ENCODE measurements at regions not wholly inside any gene's neighbourhood (a gene's known extent, or its start where the extent isn't known, plus 50 kb on each side); places are given as distances from the start of the nearest gene placed in this dataset.
"Not testable (repeated sequence)": the region's sequence is repeated elsewhere in the genome, so short reads cannot be mapped to it uniquely, and the experiment has no call there.

- DNase-seq = no peak
- Histone ChIP-seq H3K4me3 (no peak overlapping the region), H3K27ac (peak overlapping the region in 5 of 8 donors; percentile 42 to 84 (median 69)), H3K4me1 (no peaks in the 10 kb centered on the region), H3K27me3 (replicated peaks in 1 of 7) (no peaks in the 10 kb centered on the region), H3K36me3 (no peaks in the 10 kb centered on the region), H3K9me3 (peaks cover 0 to 29% (median 16%) of the 10 kb centered on the region in 8 donors)
- no peak for TF ChIP-seq POLR2AphosphoS5 (IDR thresholded peaks at IDR 0.05)
- TF ChIP-seq CTCF (IDR thresholded peaks at IDR 0.05 in 8 of 11, conservative IDR thresholded peaks at IDR 0.05 in 3 of 11) = no peak
- TF ChIP-seq POLR2A (IDR thresholded peaks at IDR 0.05) = no peak
- WGBS, 5 donors = 0 to 74% (median 50%) methylated on average over 1 of the region's 1 CpG
- intact Hi-C loops (cut with DNase I; ENCODE audit: low total_unique reads) = no loop called here
Measured at GRCh38 chr7:106448346-106448991, 163.7 kb upstream of the NAMPT start.

- intact Hi-C loops (cut with DNase I; ENCODE audit: low total_unique reads) = no loop called here
- WGBS, 5 donors = 83 to 98% (median 89%) methylated on average over 3 of the region's 3 CpGs
- H3K9me3 ChIP-seq = peaks cover 0 to 18% (median 10%) of the 10 kb centered on the region in 8 donors
- H3K36me3 ChIP-seq = no peaks in the 10 kb centered on the region
- H3K27ac ChIP-seq = no peak overlapping the region
- TF ChIP-seq POLR2A (IDR thresholded peaks at IDR 0.05) (no peak), POLR2AphosphoS5 (IDR thresholded peaks at IDR 0.05) (no peak), CTCF (IDR thresholded peaks at IDR 0.05 in 8 of 11, conservative IDR thresholded peaks at IDR 0.05 in 3 of 11) (no peak)
- H3K4me1 ChIP-seq = no peaks in the 10 kb centered on the region
- H3K4me3 ChIP-seq = no peak overlapping the region
- no peak for DNase-seq
- H3K27me3 ChIP-seq (replicated peaks in 1 of 7) = no peaks in the 10 kb centered on the region
Measured at GRCh38 chr7:106447318-106447847, 162.6 kb upstream of the NAMPT start.

GRCh38 chr7:106445366-106445765 lies 160.6 kb upstream of the NAMPT start:
- H3K36me3 ChIP-seq; H3K9me3 ChIP-seq; H3K4me3 ChIP-seq; DNase-seq; H3K27me3 ChIP-seq (replicated peaks in 1 of 7); H3K4me1 ChIP-seq; H3K27ac ChIP-seq; intact Hi-C loops (cut with DNase I; ENCODE audit: low total_unique reads): not testable (repeated sequence)

- no peak overlapping the region for H3K4me3 ChIP-seq
- 66 to 94% (median 82%) methylated on average over 1 of the region's 1 CpG for WGBS, 5 donors
- H3K9me3 ChIP-seq = peaks cover 0 to 3% (median 0%) of the 10 kb centered on the region in 8 donors
- H3K36me3 ChIP-seq = no peaks in the 10 kb centered on the region
- H3K27ac ChIP-seq = no peak overlapping the region
- TF ChIP-seq CTCF (IDR thresholded peaks at IDR 0.05 in 8 of 11, conservative IDR thresholded peaks at IDR 0.05 in 3 of 11) (no peak), POLR2AphosphoS5 (IDR thresholded peaks at IDR 0.05) (no peak), POLR2A (IDR thresholded peaks at IDR 0.05) (no peak)
- H3K27me3 ChIP-seq (replicated peaks in 1 of 7) = no peaks in the 10 kb centered on the region
- H3K4me1 ChIP-seq = no peaks in the 10 kb centered on the region
- no peak for DNase-seq
- intact Hi-C loops (cut with DNase I; ENCODE audit: low total_unique reads) = no loop called here
Measured at GRCh38 chr7:106444068-106444655, 159.4 kb upstream of the NAMPT start.

Data from spleen (tissue), 11 donors.